Astrocyte (in vitro differentiated cells and primary cell): ENCODE measurements at regions not wholly inside any gene's neighbourhood (a gene's known extent, or its start where the extent isn't known, plus 50 kb on each side); places are given as distances from the start of the nearest gene placed in this dataset.

Experiments
- CTCF ChIP-seq: IDR thresholded peaks from 2 replicates; pipeline ENCODE4 v1.5.1; 2011; ENCODE audit warnings: low read depth, mild to moderate bottlenecking, inconsistent platforms, low read length, moderate library complexity; ENCODE audit not compliant: insufficient read depth
- EZH2 ChIP-seq: IDR thresholded peaks from 2 replicates; pipeline ENCODE4 v1.6.1; 2012; ENCODE audit warnings: mild to moderate bottlenecking, low read length, inconsistent platforms; ENCODE audit not compliant: insufficient read depth

DNA sequence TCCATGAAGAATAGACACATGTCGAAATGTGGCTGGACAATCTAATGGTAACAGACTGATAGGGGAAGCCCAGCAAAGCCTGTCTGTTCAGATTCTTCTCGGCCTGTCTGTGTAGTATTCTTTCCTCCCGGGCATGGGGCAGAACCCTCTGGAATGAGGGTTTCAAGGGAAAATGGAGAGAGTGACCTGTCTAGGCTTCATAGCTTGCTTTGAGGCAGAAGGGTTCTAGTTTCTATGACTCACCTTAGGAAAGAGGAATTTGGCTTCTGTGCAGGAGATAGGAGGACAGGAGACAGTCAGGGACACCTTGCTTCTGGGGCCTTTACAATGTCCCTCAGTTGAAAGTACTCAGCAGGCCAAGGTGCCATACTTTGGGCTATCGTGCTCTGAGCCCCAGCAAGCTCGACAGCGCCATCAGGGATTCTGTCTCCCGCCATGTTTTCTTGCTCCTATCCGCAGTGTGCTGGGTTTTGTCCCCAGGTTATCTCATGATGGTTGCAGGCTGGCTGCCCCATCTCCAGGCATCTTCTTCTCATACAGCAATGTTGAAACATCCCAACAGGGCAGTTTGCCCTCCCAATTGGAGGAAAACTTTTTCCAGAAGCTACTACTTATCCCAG lies 74.7 kb upstream of the TLK1 start:
- no peak for TF ChIP-seq CTCF
- TF ChIP-seq EZH2: no peak
